CD4-positive, alpha-beta T cell treated with Interleukin-4 for 1 hour (primary cell): ENCODE measurements at regions not wholly inside any gene's neighbourhood (a gene's known extent, or its start where the extent isn't known, plus 50 kb on each side); places are given as distances from the start of the nearest gene placed in this dataset.

Experiments used
- DNase-seq, 2 donors: peaks; one replicate each; pipeline ENCODE4 v3.0.0-alpha.2; 2020 to 2022

GRCh38 chr2:16869711-16870110 lies 204.1 kb upstream of the CYRIA start:
- no peak for DNase-seq

DNA sequence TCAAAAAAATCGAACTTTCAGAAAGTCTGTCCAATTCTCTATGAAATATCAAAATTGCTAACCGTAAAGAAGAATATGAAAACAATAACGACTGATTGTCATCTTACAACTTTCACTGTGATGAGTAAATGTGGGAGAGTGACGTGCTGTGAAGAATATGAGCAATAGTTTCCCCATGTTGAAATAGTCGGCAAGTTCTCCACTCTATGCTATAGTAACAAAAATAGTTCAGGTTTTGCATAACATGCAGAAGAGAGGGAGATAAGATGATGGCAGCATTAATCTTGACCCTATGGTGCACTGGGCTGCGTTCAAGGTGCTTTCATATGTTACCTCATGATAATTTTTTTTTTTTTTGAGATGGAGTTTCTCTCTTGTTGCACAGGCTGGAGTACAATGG lies 196.8 kb upstream of the CYRIA start:
- DNase-seq, result peak in 1 of 2 donors; percentile 35

- peak; percentile 3 to 26 for DNase-seq
These were observed 195.9 kb upstream of the CYRIA start for GRCh38 chr2:16861530-16861929.

DNA sequence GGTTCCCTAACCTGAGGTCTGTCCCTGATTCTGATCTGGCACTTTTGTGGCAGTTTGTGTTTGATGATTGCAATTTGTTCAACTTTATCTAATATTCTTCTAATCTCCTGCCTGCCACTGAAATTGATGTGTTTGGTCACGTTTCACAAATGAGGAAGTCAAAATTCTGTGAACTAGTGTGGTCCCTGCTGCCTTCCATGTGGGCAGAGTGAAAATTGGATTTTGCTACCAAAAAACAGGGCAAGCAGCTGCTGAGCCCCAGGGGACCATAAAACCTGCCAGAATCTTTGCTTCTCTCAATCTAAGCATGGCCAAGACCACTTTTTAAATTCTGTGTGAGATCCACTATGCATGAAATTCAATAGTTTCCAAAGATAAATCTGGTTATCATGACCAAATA lies 195.5 kb upstream of the CYRIA start:
- peak in 1 of 2 donors; percentile 13 for DNase-seq

DNA sequence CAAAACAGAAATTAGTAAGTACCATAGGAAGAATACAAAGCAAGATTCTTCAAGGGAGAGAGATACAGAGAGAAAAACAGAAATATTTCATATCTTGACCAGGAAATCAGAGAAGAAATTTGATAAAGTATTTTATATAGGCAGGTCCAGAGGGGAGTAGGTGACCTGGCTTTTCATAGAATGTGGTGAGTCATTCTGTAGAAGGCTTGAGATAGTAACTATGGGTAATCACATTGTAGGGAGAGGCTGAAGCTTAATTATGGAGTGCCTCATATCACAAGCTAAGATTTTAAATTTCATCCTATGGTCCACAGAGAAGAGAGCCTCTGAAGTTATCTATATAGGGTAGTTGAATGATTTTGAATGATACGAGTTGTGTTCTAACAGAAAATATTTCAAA lies 195.0 kb upstream of the CYRIA start:
- no peak for DNase-seq

DNA sequence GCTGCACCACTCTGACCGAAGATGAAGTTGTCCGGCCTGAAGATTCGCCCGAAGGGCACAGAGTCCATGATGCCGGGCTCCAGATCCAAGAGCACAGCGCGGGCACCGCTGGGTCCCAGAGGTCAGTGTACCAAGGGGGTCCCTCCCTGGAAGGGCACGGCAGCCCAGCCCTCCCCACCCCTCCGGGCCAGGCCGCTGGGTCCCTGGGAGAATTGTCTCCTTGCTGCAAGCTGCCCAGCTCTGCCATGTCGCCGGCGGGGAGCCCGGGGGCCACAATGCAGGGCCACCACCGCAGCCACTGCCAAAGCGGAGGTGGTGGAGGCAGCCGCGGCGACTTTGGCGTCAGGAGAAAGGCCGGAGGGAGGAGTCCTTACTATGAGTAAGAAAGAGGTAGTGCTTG lies 189.5 kb upstream of the CYRIA start:
- no peak for DNase-seq

DNA sequence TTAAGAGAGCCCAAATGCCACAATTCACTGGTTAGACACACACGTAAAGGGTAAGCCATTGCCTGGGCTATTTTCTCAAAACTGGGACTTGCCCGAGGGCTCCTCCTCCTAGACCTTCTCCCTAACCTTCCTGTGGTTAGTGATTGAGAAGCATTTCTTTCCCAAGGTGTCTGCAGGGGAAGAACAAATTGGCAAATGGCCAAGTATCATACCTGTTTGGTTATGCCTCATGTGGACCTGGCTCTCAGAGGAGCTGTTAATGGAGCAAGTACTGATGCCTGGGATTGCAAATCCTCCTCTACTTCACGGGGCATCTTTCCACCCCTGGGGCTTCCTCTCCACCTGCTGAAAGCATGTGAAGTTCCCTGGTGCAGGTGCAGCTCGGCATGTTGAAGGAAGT lies 187.5 kb upstream of the CYRIA start:
- no peak for DNase-seq

DNA sequence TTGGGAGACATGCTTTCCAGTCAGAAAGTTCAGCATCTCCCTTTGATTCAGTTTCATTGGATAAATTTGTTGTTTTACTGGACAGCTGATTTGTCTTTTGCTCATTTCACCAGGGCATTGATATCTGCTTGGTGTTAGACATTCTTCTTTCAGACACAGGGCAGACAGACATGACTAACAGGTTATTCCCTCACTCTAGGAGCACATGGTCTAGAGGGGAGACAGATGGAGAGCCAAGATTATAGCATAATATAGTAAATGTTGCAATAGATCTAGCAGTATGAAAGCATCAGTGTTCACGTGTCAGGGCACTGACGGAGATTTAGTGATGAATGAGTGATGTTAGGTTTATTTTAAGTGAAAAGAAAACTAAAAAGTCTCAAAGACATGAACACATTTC lies 187.0 kb upstream of the CYRIA start:
- DNase-seq, result no peak

DNA sequence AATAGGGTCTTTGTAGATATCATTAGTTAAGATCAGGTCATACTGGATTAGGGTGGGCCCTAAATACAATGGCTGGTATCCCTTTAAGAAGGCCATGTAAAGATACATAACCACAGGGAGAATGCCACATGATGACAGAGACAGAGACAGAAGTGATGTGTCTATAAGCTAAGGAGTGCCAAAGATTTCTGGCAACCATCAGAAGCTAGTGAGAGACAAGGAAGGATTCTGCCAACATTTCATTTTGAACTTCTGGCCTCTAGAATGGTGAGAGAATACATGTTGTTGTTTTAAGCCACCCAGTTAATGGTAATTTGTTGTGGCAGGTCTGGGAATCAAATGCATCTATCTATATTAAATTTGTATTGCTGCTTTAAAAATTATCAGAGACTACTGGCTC lies 185.5 kb upstream of the CYRIA start:
- DNase-seq, result no peak

- DNase-seq, result no peak
These were observed 175.0 kb upstream of the CYRIA start for GRCh38 chr2:16840496-16841172.

DNA sequence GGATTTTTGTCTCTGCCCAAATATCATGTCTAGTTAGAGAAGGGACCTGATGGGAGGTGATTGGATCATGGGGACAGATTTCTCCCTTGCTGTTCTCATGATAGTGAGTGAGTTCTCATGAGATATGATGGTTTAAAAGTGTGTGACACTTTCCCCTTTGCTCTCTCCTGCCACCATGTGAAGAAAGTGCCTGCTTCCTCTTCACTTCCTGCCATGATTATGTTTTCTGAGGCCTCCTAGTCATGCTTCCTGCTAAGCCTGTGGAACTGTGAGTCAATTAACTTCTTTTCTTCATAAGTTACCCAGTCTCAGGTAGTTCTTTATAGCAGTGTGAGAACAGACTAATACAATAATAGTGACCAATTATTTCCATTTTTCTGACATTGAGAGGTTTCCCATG lies 167.3 kb upstream of the CYRIA start:
- no peak for DNase-seq

- DNase-seq, result no peak
These were observed 163.2 kb upstream of the CYRIA start for GRCh38 chr2:16828828-16829160.

GRCh38 chr2:16828044-16828827 lies 162.6 kb upstream of the CYRIA start:
- no peak for DNase-seq

DNA sequence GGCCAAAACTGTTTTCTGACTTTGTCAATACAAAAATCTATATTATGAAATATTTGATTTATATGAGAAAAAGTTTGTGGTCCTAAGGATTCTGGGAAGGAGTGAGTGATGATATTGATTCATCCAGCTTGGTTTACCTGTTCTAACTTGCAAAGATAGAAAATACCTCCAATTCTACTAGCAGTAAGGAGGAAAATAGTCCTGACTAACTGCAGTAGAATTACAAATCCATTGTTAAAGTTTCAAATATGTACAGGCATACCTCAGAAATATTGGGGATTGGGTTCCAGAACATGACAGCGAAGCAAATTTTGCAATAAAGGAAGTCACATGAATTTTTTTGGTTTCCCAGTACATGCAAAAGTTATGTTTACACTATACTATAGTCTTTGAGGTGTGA lies 158.8 kb upstream of the CYRIA start:
- no peak for DNase-seq

DNA sequence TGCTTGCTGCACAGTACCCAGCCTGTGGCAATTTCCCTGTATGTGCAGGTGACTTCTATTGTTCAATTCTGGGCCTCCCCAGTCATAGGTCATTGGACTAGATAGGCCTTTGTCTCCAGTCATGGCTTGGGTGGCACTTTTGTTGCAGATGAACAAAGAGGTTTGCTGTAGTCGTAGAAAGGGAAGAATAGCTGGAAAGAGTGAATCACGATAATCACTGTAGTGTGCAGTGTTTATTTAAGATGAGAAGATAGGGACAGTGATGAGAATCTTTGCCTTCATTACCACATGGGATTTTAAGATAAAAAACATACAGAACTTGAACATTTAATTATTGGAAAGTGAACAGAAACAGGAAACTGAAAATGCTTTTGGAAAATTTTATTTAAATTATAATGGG lies 156.1 kb upstream of the CYRIA start:
- DNase-seq, result no peak

- no peak for DNase-seq
These were observed 152.5 kb upstream of the CYRIA start for GRCh38 chr2:16818203-16818556.

DNA sequence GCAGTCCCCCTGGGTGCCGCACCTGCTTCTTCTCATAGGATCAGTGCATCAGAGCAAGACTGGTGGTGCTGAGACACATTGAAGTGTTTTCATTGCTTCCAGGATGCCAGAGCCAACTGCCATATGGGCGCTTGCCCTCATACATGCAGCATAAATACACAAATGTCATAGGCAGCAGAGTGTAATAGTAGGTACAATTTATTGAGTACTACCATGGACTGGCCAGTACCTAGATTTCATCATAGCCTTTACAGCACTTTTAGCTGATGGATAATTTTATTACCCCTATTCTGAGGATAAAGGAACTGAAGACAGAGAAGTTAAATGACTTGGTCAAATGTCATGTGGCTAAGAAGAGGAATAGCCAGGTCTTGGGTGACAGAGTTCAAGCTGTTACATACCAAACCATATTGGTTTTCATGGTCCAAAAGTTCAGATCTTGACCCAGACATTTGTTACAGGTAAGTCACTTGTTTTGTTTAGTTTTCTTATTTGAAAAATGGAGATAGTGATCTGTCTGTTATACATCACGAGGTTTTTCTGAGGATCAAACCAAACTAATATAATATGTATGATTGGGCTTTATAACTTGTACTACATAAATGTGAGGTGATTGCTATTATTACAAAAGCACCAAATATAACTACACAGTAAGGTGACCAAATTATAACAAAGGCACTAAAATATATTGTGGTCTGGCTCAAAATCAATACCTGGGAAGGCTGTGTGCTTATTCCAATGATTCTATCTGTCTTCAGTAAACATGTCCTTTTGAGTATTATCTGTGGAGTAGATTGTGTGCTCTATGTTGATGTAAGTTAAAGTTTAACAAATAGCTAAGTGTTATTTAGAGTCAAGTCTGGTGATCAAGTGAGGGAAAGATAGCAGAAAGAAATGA lies 151.9 kb upstream of the CYRIA start:
- no peak for DNase-seq

- no peak for DNase-seq
These were observed 150.9 kb upstream of the CYRIA start for GRCh38 chr2:16816522-16816921.

GRCh38 chr2:16816016-16816415 lies 150.4 kb upstream of the CYRIA start:
- DNase-seq, result no peak

DNA sequence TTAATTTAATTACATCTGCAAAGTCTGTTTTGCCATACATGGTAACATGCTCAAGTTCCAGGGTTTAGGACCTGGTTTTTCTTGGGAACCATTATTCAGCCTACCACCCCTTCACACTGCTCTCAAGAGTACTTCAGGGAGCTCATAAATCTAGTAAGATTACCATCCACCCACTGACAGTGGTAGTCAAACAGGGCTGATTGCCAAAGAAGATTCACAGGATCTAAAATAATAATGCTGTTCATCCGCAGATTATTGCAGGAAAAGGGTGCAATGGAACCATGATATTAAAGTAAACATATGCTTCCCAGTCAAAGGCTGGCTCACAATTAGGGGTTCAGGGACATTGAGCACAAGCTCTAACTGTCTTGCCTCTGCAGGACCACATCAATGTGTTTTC lies 148.0 kb upstream of the CYRIA start:
- DNase-seq, result no peak

GRCh38 chr2:16798472-16798871 lies 132.8 kb upstream of the CYRIA start:
- no peak for DNase-seq

GRCh38 chr2:16791496-16791895 lies 125.9 kb upstream of the CYRIA start:
- no peak for DNase-seq

DNA sequence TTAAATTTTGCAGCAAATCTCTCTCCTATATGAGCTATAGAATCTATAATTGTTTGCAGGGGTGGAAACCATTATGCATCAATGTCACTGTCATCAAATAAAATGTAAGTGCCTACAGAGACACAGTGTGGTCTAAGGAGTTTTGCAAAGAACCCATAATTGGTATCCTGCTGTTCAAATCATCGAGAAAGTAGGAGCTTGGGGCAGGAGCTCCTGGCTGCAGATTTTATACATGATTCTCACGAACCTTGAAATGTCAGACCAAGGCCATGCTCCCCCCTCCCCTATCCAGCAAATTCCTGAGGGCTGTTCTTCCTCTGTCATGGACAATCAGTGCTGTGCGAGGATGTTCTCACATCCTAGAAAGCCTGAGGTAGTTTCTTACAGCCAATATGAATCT lies 119.5 kb upstream of the CYRIA start:
- DNase-seq, result no peak

DNA sequence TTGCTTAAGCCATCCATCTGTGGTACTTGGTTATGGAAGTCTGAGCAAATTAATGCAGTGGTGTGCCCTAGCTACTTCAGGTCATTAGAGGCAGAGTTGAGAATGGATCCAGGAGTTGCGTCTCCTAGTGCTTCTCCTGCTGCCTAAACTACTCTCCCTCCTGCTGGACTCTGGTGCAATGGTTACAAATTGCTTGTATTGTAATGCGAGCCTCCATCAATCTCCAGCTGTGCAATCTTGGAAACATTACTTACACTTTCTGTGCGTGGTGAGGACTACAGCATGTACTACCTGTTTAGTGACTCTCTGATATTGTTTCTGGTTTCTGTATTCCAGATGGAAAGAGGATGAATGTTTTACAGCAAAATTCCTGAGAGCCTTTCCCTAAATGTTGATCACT lies 119.0 kb upstream of the CYRIA start:
- no peak for DNase-seq
